ENCODE measurements at regions not wholly inside any gene's neighbourhood (a gene's known extent, or its start where the extent isn't known, plus 50 kb on each side); places are given as distances from the start of the nearest gene placed in this dataset.
A peak's percentile ranks its signal among the peaks of the same experiment; 100 is the strongest.
"Not testable (repeated sequence)": the region's sequence is repeated elsewhere in the genome, so short reads cannot be mapped to it uniquely, and the experiment has no call there.

GRCh38 chr1:211890091-211890995, 59.8 kb upstream of the LPGAT1 start:
- not testable (repeated sequence) for H3K9me3 ChIP-seq (ENCODE audit: insufficient read depth in 2 of 2, low read depth in 1 of 2, low read length in 1 of 2); H3K23me2 ChIP-seq (ENCODE audit: low read depth, low read length); H3K4ac ChIP-seq (replicated peaks; ENCODE audit: insufficient read length, low read depth, low read length); H3K56ac ChIP-seq (replicated peaks; ENCODE audit: insufficient read length, low read depth, low read length); H3K4me1 ChIP-seq (replicated peaks in 1 of 4; ENCODE audit: control insufficient read depth in 3 of 4, insufficient read depth in 4 of 4, low read length in 3 of 4); H2BK12ac ChIP-seq (ENCODE audit: low read depth, low read length); H2BK5ac ChIP-seq (ENCODE audit: low read depth, low read length); H4K91ac ChIP-seq (replicated peaks; ENCODE audit: insufficient read length, low read length); H3K14ac ChIP-seq (ENCODE audit: insufficient read length); H3K9ac ChIP-seq (replicated peaks in 1 of 4; ENCODE audit: extremely low read depth in 1 of 4, low read depth in 3 of 4, low read length in 3 of 4); H2BK15ac ChIP-seq (ENCODE audit: low read length); H2AFZ ChIP-seq (ENCODE audit: low read length); H3K23ac ChIP-seq (ENCODE audit: insufficient read length); H4K5ac ChIP-seq (ENCODE audit: insufficient read length, low read depth, low read length); H3K27ac ChIP-seq (ENCODE audit: low read depth, low read length); H3K4me2 ChIP-seq (ENCODE audit: insufficient read depth in 1 of 2, low read depth in 2 of 2, low read length in 2 of 2); DNase-seq (ENCODE audit: low read depth in 1 of 2, low spot score in 2 of 2); H4K20me1 ChIP-seq (replicated peaks in 1 of 2; ENCODE audit: control insufficient read depth in 1 of 2, insufficient read depth in 2 of 2, low read length in 2 of 2); H3K79me2 ChIP-seq (ENCODE audit: control insufficient read depth in 1 of 2, insufficient read depth in 2 of 2, low read length in 2 of 2); H4K8ac ChIP-seq (ENCODE audit: extremely low read depth, insufficient read depth, low read length); H2BK20ac ChIP-seq (ENCODE audit: low read length); H3K18ac ChIP-seq (ENCODE audit: extremely low read depth, low read length); H3K36me3 ChIP-seq (ENCODE audit: control insufficient read depth in 2 of 4, insufficient read depth in 4 of 4, low read length in 3 of 4); FAIRE-seq; H2BK120ac ChIP-seq (replicated peaks; ENCODE audit: low read depth, low read length); H3K79me1 ChIP-seq (ENCODE audit: low read depth, low read length); H3K27me3 ChIP-seq (replicated peaks in 1 of 4; ENCODE audit: control insufficient read depth in 3 of 4, extremely low read depth in 1 of 4, insufficient read depth in 3 of 4, low read length in 3 of 4); H2AK5ac ChIP-seq (ENCODE audit: low read depth, low read length)
- H3K4me3 ChIP-seq (ENCODE audit: extremely low read depth in 1 of 4, insufficient read depth in 2 of 4, low read depth in 3 of 4, low read length in 4 of 4), result peak overlapping the region in 1 of 4 experiments; percentile 65; a peak in 1 of 8 replicates
- ChIA-PET CTCF (ENCODE audit: partially characterized antibody) (interaction anchor here (0.6 to 2.4 kb wide), 5 partner anchors 20 to 658 kb away, joined by 3 to 10 read pairs (median 4); no protein-coding TSS in a partner anchor), POLR2A (ENCODE audit: partially characterized antibody) (interaction anchor here (0.8 kb wide), 1 partner anchor 90 kb away, joined by 3 read pairs; no protein-coding TSS in a partner anchor)
- 0 out of 2 replicates have a peak, but pooled peaks have one; percentile 37 for TF ChIP-seq SP1 (IDR thresholded peaks at IDR 0.05; ENCODE audit: low read depth, low read length)
- 95% methylated on average over 23 of the region's 23 CpGs; no CpG with 5 or more reads in 1 of the 2 experiments for WGBS, 2 experiments (ENCODE audit: extremely low coverage in 1 of 2, insufficient coverage in 1 of 2, insufficient read length in 1 of 2, insufficient replicate concordance in 2 of 2, low coverage in 1 of 2, low lambda C conversion rate in 2 of 2, missing lambda C conversion rate in 1 of 2)
